GM20431 (cell line): ENCODE measurements at regions not wholly inside any gene's neighbourhood (a gene's known extent, or its start where the extent isn't known, plus 50 kb on each side); places are given as distances from the start of the nearest gene placed in this dataset.

Experiments
- in situ Hi-C: fragments of 300-500 bp; cut with MseI, MboI; formaldehyde crosslinking; loops from one replicate; pipeline ENCODE4 v1.15.0; 2020; ENCODE audit warnings: low sequenced_read_pairs; ENCODE audit not compliant: unreplicated experiment

- in situ Hi-C loops: loop anchor here (25.0 kb wide), 1 partner anchor 93 kb away; no protein-coding TSS in a partner anchor
Observed at GRCh38 chr13:32905063-32905863, 111.0 kb upstream of the KL start.

- in situ Hi-C loops: loop anchor here (25.0 kb wide), 1 partner anchor 94 kb away; no protein-coding TSS in a partner anchor
Observed at GRCh38 chr13:32905864-32906180, 110.4 kb upstream of the KL start.

GRCh38 chr13:32907211-32907610 is 109.0 kb upstream of the KL start:
- in situ Hi-C loops: loop anchor here (25.0 kb wide), 1 partner anchor 95 kb away; no protein-coding TSS in a partner anchor

- in situ Hi-C loops: loop anchor here (25.0 kb wide), 1 partner anchor 98 kb away; no protein-coding TSS in a partner anchor
Observed at GRCh38 chr13:32910530-32910929, 105.7 kb upstream of the KL start.

GRCh38 chr13:32911506-32911905 is 104.7 kb upstream of the KL start:
- in situ Hi-C loops: loop anchor here (25.0 kb wide), 1 partner anchor 99 kb away; no protein-coding TSS in a partner anchor

- in situ Hi-C loops: loop anchor here (25.0 kb wide), 1 partner anchor 102 kb away; no protein-coding TSS in a partner anchor
Observed at GRCh38 chr13:32914686-32915085, 101.5 kb upstream of the KL start.

- in situ Hi-C loops: loop anchor here (25.0 kb wide), 1 partner anchor 105 kb away; no protein-coding TSS in a partner anchor
Observed at GRCh38 chr13:32917504-32917903, 98.7 kb upstream of the KL start.

GRCh38 chr13:32923725-32924124 is 92.5 kb upstream of the KL start:
- in situ Hi-C loops: loop anchor here (25.0 kb wide), 1 partner anchor 111 kb away; no protein-coding TSS in a partner anchor

GRCh38 chr13:32924886-32925285 is 91.3 kb upstream of the KL start:
- in situ Hi-C loops: loop anchor here (25.0 kb wide), 1 partner anchor 113 kb away; no protein-coding TSS in a partner anchor

- in situ Hi-C loops: no loop called here
Observed at GRCh38 chr13:32925506-32925905, 90.7 kb upstream of the KL start.

- in situ Hi-C loops: no loop called here
Observed at GRCh38 chr13:32932376-32932775, 83.8 kb upstream of the KL start.

GRCh38 chr13:32936716-32937115 is 79.5 kb upstream of the KL start:
- in situ Hi-C loops: no loop called here

GRCh38 chr13:32938314-32938713 is 77.9 kb upstream of the KL start:
- in situ Hi-C loops: no loop called here

- in situ Hi-C loops: no loop called here
Observed at GRCh38 chr13:32938907-32939306, 77.3 kb upstream of the KL start.

GRCh38 chr13:32940601-32941000 is 75.6 kb upstream of the KL start:
- in situ Hi-C loops: no loop called here

GRCh38 chr13:32941368-32941767 is 74.9 kb upstream of the KL start:
- in situ Hi-C loops: no loop called here

- in situ Hi-C loops: no loop called here
Observed at GRCh38 chr13:32946558-32946957, 69.7 kb upstream of the KL start.

GRCh38 chr13:32947411-32948276 is 68.6 kb upstream of the KL start:
- in situ Hi-C loops: no loop called here

- in situ Hi-C loops: no loop called here
Observed at GRCh38 chr13:32949820-32950219, 66.4 kb upstream of the KL start.

GRCh38 chr13:32951580-32951979 is 64.6 kb upstream of the KL start:
- in situ Hi-C loops: no loop called here
